Amniotic stem cell (primary cell): ENCODE measurements at regions not wholly inside any gene's neighbourhood (a gene's known extent, or its start where the extent isn't known, plus 50 kb on each side); places are given as distances from the start of the nearest gene placed in this dataset.
A peak's percentile ranks its signal among the peaks of the same experiment; 100 is the strongest.

Experiments
- DNase-seq: peaks from one replicate; lab custom pipeline; 2025; lab: John Stamatoyannopoulos, UW

DNA sequence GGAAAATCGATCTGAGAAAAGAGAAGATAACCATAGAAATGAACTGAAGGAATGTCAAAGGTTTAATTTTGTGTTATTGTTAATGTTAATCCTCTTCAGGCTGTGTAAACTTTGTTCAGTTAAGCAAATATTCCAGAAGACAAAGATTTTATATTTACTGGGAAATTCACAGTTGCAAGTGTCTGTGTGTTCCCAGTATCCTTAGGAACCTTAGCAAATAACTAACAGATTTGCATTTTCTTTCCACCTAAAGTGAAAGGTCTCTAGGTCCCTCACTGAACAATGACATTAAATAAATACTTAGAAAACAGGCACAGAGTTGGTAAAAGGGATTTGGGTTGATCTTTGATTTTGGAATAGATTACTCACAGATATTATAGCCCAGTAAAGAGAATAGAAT is 324.7 kb downstream of the C4orf33 start:
- no peak for DNase-seq

DNA sequence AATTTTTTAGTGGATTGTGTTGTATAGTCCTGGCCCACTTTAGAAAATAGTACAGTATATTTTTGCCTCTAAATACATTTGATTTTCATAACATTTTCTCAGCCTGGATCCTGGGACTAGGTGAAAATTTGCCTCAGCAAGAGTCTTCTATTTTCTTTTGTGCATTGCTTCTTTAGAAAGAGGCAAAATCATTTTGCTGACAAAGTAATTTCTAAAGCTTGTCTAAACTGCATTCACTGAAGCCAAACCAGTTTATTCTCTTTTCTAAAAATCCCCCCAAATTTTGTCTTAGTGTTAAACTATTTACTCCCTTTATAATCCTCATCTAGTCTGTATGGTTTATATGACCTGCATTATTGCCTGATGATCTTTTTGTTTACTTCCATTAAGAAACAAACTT is 326.3 kb downstream of the C4orf33 start:
- no peak for DNase-seq

DNA sequence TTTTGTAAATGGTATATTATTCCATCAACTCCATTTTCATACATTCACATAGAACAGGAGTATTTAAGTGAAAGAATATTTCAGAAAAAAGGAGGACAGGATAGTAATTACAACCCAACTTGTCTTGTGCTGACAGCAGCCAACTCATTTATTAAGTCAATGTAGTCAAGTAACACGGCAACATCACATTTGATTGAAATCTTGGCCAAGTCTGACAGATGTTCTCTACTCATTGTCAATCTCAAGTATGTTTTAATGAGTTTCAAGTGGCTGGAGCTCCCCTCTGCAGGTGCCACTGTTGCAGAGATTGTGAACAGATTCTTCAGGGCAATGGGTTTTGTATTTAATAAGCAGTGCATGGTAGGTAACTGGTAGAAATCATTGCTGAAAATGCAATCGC is 332.5 kb downstream of the C4orf33 start:
- DNase-seq: no peak

DNA sequence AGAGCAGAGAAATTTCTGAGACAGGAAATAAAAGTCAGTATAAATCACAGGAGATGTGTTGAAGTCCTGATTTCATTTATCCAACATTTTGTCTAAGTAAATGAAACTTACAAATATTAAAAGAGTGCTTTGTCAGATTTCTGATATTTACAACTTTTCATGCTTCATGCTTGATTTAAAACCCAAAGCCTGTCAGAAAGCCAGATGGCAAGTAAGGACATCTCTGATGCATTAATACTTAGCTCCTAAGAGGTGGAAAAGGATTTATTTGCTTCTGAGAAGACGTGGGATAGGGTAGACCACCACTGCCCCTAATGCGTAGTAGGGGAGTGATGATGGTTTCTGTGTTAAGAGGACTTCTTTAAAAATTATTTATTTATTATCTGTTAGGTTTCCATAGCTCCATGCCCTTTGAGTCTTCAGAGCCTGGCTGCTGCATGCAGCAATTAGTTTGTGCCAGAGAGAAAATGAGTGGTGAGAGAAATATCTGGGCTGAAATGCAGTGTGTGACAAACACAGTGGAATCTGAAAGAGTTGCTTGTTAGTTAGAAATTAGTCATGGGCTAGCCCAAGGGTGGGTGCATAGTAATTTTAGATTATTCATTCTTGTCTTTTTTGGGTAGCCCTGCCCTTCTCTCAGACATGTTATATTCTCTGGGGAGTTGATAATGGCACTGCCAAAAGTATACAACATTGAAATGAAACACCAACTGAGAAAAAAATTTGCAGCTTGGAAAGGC is 333.8 kb downstream of the C4orf33 start:
- DNase-seq: peak; percentile 3

DNA sequence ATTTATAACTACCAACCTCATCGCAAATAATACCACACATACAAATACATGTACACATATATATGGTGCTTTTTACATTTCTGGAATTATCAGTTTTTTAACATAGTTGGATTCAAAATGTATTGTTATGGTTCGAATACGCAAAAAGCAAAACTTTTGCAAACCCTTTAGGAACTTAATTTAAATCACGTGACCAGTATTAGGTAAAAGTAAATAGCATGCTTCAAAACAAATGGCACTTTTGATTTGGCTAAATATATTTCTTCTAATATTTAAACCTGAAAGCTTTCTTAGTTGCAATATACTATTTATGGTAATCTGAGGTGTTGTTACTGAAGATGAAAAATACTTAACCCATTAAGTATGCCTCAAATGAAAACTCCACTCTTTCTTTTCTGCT is 341.4 kb downstream of the C4orf33 start:
- no peak for DNase-seq

DNA sequence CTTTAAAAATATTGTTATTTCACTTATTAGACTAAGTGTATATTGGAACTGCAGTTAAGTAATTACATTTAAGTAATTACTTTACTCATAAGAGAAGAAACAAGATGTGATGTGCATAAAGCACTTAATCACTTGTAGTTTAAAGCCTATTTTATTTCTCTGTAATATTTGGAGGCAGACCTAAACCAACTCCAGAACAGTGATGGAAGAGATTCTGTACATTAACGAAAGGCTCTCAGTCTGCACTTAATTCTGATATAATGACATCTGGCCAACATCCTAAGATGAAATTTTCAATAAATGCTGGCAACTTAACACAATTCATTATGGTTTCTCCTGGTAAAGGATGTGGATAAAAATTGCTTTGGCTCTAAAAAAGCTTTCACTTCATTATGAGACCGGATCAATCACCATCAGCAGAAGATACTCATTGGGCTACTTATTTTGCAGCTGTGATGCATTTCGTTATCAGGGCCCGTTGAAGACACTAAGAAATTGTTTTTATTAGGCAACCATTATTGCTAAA is 342.6 kb downstream of the C4orf33 start:
- DNase-seq: no peak

DNA sequence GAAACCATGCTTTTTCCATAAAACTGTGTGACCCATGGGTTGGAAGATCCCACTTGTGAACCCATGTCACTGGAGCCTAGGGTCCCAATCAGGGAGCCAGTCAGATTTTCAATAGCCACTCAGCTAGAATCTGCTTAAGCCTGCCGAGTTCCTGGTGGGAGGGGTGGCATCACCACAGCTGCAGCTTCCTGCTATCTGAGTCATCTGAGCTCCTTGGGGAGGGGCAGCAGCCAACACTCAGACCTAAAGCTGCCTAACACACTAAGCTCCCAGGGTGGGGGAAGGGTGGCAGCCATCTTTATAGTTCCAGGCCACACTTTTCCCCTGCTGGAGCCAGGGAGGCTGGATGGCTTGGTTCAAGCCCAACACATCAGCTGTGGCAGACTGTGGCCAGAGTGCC is 350.1 kb downstream of the C4orf33 start:
- DNase-seq: peak; percentile 14

DNA sequence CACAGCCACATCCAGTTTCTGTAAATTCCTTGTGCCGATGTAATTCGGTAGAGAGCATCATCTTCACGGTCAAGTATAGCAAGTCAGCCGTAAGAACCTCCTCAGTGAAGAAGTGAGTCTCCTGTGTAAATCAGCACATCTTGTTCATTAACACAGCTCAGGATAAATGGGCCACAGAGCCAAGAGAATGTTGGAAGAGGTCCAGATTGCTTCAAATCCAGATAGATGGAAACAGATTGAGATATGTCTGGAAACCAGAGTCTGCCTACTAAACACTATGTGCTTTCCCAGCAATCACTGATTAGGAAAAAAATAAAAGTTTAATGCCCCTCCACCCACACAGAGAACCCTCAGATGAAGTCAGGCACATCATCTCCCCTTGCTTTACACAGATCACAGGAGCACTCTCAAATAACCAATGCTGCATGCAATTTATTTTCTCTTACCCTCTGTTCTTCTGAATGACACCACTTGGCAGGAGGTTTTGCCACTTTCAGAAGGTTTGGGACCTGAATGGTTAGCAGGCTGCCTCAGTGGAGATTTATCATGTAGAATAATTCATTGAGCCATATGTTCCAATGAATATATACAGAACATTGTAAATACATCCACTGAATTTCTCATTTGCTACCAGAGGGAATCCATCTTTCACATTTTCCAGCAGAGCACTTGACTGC is 357.7 kb downstream of the C4orf33 start:
- no peak for DNase-seq

DNA sequence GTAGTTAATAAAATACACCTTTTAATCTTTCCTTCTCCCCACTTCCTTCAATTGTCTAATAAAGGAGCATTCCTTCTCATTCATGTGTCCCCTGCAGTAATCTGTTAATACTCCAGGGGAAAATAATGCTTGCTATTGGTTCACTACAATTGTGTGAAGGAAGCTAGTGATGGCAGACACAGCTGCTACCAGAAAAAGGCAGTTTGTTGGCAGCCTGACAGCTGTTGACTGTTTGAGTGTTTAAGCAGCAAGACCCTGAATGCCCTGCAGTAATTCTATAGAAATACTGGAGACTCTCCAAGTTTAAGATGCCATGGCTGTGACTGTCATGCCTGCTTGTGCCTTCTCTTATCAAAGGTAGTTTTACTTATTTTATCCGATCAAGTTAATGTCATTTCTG is 359.5 kb downstream of the C4orf33 start:
- no peak for DNase-seq

DNA sequence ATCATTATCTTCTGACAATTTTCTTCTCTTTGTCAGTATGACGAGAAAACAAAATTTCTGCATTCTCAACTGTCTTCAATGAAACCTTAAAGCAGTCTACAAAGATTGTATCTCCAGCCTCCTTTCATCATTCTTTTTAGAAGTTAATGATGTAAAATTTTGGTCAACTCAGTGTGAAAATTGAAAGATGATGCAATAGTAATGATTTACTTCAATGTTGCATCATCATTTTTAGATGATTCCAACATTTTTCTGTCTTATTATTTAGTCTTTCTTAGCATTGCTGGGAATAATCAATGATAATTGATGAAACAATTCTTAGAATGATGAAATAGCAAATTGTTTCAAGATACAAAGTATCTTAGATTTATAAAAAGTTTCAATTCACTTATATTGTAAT is 372.7 kb downstream of the C4orf33 start:
- no peak for DNase-seq

DNA sequence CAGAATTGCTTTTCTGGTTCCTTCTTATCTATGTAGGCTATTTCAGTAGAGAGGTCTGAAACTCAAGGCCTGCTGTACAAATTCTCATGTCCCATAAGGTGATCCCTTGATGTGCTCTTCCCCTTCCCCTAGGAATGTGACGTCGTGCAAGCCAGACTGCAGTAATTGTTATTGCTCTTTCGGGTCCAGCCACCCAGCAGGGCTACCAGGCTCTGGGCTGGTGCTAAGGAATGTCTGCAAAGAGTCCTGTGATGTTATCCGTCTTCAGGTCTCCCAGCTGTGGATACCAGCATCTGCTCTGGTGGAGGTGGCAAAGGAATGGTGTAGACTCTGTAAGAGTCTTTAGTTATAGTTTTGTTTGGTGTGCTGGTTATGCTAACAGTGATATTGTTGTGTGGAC is 378.7 kb downstream of the C4orf33 start:
- DNase-seq: no peak

DNA sequence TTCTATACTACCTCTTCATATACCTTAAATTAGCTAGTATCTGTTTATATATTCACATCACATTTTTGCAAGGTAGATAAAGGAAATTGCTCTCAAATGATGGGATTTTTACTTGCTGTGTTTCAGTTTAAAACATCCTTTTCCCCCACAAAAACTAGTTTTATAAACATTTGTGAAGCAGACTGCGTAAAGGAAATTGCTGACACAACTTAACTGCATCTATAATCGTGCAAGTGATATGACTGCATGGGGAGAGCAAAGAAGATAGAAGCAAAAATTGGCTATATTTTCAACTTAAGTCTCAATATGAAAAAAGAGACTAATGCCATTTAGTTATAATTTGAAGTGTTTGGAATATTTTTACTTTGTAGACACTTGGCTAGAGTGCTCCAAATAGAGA is 385.2 kb downstream of the C4orf33 start:
- DNase-seq: no peak

DNA sequence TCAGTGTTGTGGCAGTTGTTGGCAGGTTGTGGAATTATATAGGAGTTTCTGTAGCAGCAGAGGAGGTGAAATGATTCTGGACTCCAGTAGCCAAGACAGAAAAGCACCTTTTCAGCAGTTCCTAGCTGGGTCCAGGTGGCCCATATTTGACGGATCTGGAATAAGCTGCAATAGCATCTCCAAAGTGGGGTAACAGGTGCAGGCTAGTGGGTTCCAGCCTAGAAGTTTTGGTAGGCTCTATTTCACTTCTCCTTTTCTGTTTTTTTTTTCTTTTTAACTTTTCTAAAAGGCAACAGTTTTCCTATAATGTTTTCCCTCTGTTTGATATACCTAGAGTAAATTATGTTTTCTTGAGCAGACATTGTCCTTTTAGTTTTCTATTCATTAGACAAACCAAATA is 392.5 kb downstream of the C4orf33 start:
- no peak for DNase-seq

DNA sequence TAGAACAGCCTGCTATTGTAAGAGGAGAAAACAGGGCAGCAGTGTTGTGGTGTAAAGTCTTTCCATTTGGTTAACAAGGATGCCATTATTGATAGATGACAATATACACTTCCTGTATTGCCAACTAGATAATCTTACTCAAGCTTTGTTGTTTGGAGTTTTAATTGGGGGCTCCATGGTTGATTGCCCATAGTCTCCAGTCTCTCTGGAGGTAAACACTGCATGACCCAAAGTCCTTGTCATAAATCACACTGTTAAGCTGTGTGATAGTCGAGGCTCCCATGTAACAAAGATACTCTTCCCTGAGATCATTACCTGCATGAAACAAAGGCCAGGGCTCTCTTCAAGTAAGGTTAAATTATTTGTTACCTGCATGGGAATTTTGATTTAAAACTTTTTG is 394.6 kb downstream of the C4orf33 start:
- DNase-seq: no peak

DNA sequence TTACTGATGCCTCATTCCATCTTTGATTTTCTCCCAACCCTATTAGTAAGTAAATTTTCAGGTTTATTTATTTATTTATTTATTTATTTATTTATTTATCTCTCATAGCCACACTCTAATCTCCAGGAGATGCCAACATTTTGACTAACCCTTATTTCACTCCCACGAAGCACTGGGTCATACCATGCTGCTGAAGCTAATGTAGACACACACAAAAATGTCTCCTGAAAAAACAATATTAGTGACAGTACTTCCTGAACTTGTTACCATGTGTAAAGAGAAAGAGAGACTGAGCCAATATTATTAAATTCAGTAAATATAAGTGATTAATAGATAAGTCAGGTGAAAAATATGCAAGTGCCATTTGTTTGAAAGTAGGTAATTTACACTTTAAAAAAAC is 402.7 kb downstream of the C4orf33 start:
- no peak for DNase-seq

DNA sequence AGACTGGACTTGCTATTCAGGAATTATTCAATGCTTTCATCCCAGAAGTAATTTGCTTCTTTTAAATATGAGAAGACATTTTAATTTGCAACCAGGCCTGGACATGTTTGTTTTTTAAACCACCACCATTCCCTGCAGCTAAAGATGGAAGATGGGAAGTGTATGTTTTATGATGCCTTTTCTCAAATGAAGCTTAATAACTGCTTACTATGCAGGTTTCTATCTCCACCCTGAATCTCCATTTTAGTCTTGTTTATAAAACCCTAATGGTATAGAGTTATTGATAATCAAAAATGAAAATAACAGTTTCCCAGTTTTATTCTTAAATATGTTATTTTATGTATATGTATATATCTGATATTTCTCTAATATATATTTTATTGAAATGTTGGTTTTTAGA is 418.9 kb downstream of the C4orf33 start:
- no peak for DNase-seq

DNA sequence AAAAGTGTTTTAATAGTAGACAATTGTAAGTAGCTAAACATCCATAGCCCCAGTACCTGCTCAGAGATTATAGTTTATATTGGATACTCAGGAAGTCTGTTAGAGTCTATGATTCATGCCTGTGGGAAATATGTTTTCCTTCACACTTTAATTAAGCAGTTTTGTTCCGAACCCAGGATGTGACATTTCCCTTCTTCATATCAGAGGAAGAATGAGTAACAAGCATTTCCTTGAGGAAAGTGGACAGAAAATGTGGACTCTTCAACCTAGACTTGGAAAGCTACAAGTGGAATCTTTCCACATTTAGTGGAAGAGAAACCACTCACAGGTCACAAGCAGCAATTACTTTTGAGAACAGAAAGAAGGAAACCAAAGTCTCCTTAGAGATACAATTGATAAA is 419.4 kb downstream of the C4orf33 start:
- DNase-seq: no peak

DNA sequence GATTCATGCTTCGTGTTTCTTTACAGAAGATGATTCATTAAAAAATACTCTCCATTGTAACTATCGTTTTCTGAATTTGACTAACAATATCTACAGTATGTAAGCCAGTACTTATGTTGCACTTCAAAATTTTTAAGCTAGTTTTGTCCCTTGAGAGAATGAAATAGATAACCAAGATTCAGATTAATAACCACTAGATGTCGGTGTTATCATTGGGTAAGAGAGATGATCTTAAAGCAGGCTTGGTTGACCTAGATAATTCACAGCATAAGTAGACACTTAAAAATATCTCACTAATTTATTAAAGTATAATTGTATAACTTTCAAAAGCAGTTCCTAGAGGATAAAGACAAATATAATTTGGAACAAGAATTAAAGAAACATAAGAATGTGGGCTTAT is 430.9 kb downstream of the C4orf33 start:
- DNase-seq: no peak

DNA sequence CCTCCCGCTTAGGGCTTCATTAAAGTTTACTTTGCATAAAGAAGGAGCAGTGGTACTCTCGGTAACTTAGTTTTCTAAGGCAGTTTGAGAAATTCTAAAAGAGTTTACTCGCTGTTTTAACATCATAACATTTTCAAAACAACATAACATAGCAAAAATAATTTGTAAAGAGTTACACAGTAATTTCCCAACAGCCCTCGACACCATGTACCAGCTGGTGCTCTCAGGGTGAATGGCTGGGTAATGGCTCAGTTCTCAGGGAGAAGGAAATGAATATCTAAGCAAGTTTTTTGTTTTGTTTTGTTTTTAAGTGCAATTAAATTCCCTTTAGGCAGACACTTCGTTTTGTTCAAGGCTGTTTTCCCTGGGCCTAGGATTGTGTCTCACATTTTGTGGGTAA is 435.3 kb downstream of the C4orf33 start:
- DNase-seq: no peak

DNA sequence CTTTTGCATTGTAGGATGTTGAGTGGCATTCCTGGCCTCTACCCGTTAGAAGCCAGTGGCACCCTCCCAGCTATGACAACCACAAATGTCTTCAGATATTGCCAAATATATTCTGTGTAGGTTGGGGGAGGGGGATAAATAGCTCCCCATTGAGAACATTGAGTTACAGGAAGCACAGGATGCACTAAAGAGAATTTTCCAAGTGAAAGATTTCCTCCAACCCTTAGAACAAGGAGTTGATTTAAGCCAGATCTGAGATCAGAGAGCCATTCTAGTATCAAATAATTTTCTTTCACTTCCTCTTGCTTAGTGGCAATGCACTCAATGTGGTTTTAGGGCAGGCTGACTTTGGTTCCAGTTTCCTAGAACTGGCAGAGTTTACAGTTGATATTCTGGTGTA is 436.6 kb downstream of the C4orf33 start:
- DNase-seq: no peak

DNA sequence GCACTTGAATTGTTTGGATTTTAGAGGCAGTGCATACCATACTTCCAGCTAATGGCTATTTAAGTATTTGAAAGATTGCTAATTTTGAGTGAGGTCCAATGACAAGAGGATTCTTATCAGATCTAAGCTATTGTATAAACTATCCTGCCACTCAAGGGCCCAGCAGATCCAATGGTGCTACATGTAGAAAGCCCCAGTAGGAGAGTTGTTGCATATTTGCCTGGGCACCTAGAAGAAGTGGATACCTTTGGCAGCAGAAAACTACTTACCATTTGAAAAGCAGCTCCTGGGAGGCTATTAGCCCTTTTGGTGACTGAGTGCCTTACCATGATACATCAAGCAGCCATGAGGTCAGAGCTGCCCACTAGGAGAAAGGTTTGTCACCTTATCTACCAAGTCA is 447.3 kb downstream of the C4orf33 start:
- DNase-seq: no peak

DNA sequence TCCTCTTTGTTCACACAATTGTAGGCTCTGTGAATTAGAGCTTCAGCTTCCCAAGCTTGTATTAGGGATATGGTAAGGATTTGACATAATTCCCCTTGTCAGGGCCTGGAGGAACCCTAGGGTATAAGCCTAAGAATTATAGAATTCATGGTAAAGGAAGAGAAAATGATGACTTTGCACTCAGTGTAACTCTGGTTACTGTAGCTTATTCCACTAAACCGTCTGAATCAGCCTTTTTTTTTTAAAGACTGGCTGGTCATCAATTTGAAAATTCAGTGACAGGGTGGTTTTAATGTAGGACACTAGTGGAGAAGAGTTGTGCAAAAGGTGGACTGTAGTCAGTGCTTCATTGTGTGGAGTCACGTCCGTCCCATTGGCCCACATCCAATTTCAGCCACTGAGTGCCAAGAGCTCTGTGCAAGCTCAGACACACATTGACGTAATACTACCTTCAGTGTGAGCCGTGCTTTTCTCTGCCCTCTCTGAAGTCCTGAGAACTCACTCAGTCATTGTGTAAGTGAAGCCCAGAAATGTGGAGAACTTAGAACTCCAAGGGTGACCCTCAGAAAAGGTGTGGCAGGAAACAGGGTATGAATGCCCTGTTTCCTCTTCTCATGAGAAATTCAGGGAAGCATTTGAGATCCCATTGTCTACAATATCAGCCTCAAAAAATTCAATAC is 449.8 kb downstream of the C4orf33 start:
- no peak for DNase-seq

DNA sequence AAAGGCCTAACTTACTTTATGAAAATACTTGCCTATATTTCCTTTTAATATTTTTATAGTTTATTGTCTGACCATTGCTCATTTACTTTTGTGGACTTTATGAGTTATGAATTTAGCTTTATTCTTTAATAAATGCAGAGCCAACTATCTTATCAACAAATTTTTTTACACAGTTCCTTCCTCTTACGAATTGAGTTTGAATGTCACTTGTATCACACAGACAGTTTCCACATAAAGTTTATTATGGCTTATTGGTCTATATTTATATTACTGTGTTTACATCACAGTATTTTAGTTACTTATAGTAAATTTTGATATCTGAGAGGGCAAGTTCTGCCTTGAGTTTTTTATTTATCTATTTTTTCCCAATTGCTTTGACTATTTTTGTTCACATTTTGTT is 450.6 kb downstream of the C4orf33 start:
- no peak for DNase-seq
